SK-N-SH treated with all-trans-retinoic acid at 6 μM for 48 hours (cell line): ENCODE measurements at regions not wholly inside any gene's neighbourhood (a gene's known extent, or its start where the extent isn't known, plus 50 kb on each side); places are given as distances from the start of the nearest gene placed in this dataset.

Source experiments
- ARNTL ChIP-seq: fragments of 450-650 bp; formaldehyde crosslinking; IDR thresholded peaks from 2 replicates; pipeline ENCODE4 v1.5.0; 2020; ENCODE audit warnings: low read depth, mild to moderate bottlenecking, moderate library complexity, borderline replicate concordance
- ISL1 ChIP-seq: fragments of 250-450 bp; sonication (Bioruptor Pico); IDR thresholded peaks from 2 replicates; pipeline ENCODE4 v2.1.2; 2022; ENCODE audit warnings: mild to moderate bottlenecking, moderate library complexity
- PATZ1 ChIP-seq: fragments of 250-450 bp; sonication (Bioruptor Pico); IDR thresholded peaks from 2 replicates; pipeline ENCODE4 v1.8.0; 2020; ENCODE audit warnings: mild to moderate bottlenecking, moderate library complexity, borderline replicate concordance
- RARB ChIP-seq: fragments of 250-450 bp; sonication (Bioruptor Pico); IDR thresholded peaks from 2 replicates; pipeline ENCODE4 v1.8.0; 2021; ENCODE audit warnings: mild to moderate bottlenecking, moderate library complexity
- SNAI2 ChIP-seq: fragments of 250-450 bp; sonication (Bioruptor Pico); IDR thresholded peaks from 2 replicates; pipeline ENCODE4 v1.5.0; 2020; ENCODE audit warnings: mild to moderate bottlenecking, moderate library complexity
- TCF4 ChIP-seq: fragments of 250-450 bp; sonication (Bioruptor Pico); IDR thresholded peaks from 2 replicates; pipeline ENCODE4 v1.8.0; 2021; ENCODE audit warnings: mild to moderate bottlenecking, moderate library complexity, borderline replicate concordance
- TOX ChIP-seq: fragments of 250-450 bp; sonication (Bioruptor Pico); IDR thresholded peaks from 2 replicates; pipeline ENCODE4 v1.8.0; 2021; ENCODE audit warnings: mild to moderate bottlenecking, moderate library complexity, borderline replicate concordance
- TSHZ2 ChIP-seq: fragments of 250-450 bp; sonication (Bioruptor Pico); IDR thresholded peaks from 2 replicates; pipeline ENCODE4 v1.5.0; 2020; ENCODE audit warnings: mild to moderate bottlenecking, moderate library complexity
- ZC3H10 ChIP-seq: fragments of 250-450 bp; sonication (Bioruptor Pico); IDR thresholded peaks from 2 replicates; pipeline ENCODE4 v1.5.1; 2021; ENCODE audit warnings: mild to moderate bottlenecking, moderate library complexity
- ZFP30 ChIP-seq: fragments of 450-650 bp; formaldehyde crosslinking; IDR thresholded peaks from 2 replicates; pipeline ENCODE4 v1.5.0; 2022; ENCODE audit warnings: mild to moderate bottlenecking, moderate library complexity
- ZNF70 ChIP-seq: fragments of 450-650 bp; formaldehyde crosslinking; IDR thresholded peaks from 2 replicates; pipeline ENCODE4 v1.5.0; 2020; ENCODE audit warnings: mild to moderate bottlenecking, moderate library complexity
- TF ChIP-seq, protein P1 (sequence below): fragments of 250-450 bp; sonication (Bioruptor Pico); IDR thresholded peaks from 2 replicates; pipeline ENCODE4 v1.8.0; 2021; ENCODE audit warnings: low read depth, mild to moderate bottlenecking, moderate library complexity, borderline replicate concordance
- TF ChIP-seq, protein P2 (sequence below): fragments of 250-450 bp; sonication (Bioruptor Pico); IDR thresholded peaks from 2 replicates; pipeline ENCODE4 v1.5.1; 2021; ENCODE audit warnings: mild to moderate bottlenecking, moderate library complexity

DNA sequence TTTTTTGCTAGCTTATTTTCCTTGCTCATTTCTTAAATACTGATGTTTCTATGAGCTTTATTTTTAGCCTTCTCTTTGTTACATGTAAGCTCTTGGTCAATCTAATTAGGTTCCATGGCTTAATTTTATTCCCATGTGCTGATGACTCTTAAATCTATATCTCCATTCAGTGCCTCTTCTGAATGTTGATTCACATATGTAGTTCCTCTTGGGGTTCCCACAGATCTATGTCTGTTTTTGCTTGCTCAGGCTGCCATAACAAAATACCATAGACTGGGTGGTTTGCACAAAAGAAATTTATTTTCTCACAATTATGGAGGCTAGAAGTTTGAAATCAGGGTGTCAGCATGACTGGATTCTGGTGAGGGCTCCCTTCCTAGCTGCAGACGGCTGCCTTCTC, 58.3 kb upstream of the PLA2G4A start:
- TF ChIP-seq ZFP30 (CRISPR knock-in tag) (no peak), ARNTL (CRISPR knock-in tag) (no peak), TCF4 (CRISPR knock-in tag) (no peak), ZC3H10 (CRISPR knock-in tag) (no peak), PATZ1 (CRISPR knock-in tag) (no peak), TSHZ2 (CRISPR knock-in tag) (no peak), RARB (CRISPR knock-in tag) (no peak), TOX (no peak), ZNF70 (no peak), SNAI2 (CRISPR knock-in tag) (no peak), ISL1 (CRISPR knock-in tag) (no peak)
- TF ChIP-seq, protein P1, sequence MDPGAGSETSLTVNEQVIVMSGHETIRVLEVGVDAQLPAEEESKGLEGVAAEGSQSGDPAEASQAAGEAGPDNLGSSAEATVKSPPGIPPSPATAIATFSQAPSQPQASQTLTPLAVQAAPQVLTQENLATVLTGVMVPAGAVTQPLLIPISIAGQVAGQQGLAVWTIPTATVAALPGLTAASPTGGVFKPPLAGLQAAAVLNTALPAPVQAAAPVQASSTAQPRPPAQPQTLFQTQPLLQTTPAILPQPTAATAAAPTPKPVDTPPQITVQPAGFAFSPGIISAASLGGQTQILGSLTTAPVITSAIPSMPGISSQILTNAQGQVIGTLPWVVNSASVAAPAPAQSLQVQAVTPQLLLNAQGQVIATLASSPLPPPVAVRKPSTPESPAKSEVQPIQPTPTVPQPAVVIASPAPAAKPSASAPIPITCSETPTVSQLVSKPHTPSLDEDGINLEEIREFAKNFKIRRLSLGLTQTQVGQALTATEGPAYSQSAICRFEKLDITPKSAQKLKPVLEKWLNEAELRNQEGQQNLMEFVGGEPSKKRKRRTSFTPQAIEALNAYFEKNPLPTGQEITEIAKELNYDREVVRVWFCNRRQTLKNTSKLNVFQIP (CRISPR knock-in tag): no peak
- TF ChIP-seq, protein P2, sequence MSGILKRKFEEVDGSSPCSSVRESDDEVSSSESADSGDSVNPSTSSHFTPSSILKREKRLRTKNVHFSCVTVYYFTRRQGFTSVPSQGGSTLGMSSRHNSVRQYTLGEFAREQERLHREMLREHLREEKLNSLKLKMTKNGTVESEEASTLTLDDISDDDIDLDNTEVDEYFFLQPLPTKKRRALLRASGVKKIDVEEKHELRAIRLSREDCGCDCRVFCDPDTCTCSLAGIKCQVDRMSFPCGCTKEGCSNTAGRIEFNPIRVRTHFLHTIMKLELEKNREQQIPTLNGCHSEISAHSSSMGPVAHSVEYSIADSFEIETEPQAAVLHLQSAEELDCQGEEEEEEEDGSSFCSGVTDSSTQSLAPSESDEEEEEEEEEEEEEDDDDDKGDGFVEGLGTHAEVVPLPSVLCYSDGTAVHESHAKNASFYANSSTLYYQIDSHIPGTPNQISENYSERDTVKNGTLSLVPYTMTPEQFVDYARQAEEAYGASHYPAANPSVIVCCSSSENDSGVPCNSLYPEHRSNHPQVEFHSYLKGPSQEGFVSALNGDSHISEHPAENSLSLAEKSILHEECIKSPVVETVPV (CRISPR knock-in tag): no peak
